Ishikawa (cell line): ENCODE measurements at regions not wholly inside any gene's neighbourhood (a gene's known extent, or its start where the extent isn't known, plus 50 kb on each side); places are given as distances from the start of the nearest gene placed in this dataset.

Experiments
- CEBPB ChIP-seq: IDR thresholded peaks from 2 replicates; pipeline ENCODE4 v1.6.1; 2012
- CREB1 ChIP-seq: IDR thresholded peaks from 2 replicates; pipeline ENCODE4 v1.6.1; 2012; ENCODE audit warnings: low read depth
- EGR1 ChIP-seq: IDR thresholded peaks from 2 replicates; pipeline ENCODE4 v1.6.1; 2012
- EP300 ChIP-seq: IDR thresholded peaks from 2 replicates; pipeline ENCODE4 v1.6.1; 2012; ENCODE audit warnings: borderline replicate concordance
- NFIC ChIP-seq: IDR thresholded peaks from 2 replicates; pipeline ENCODE4 v1.6.1; 2012
- RAD21 ChIP-seq: IDR thresholded peaks from 2 replicates; pipeline ENCODE4 v1.6.1; 2012; ENCODE audit warnings: low read depth
- REST ChIP-seq: IDR thresholded peaks from 2 replicates; pipeline ENCODE4 v1.6.1; 2012; ENCODE audit warnings: low read depth, mild to moderate bottlenecking
- TAF1 ChIP-seq: IDR thresholded peaks from 2 replicates; pipeline ENCODE4 v1.6.1; 2012; ENCODE audit warnings: low read depth, mild to moderate bottlenecking
- TCF12 ChIP-seq: IDR thresholded peaks from 2 replicates; pipeline ENCODE4 v1.6.1; 2012; ENCODE audit warnings: low read depth
- TEAD4 ChIP-seq: IDR thresholded peaks from 2 replicates; pipeline ENCODE4 v1.6.1; 2012
- USF1 ChIP-seq: IDR thresholded peaks from 2 replicates; pipeline ENCODE4 v1.6.1; 2012
- TF ChIP-seq, protein P1 (sequence below): IDR thresholded peaks from 2 replicates; pipeline ENCODE4 v1.6.1; 2012

DNA sequence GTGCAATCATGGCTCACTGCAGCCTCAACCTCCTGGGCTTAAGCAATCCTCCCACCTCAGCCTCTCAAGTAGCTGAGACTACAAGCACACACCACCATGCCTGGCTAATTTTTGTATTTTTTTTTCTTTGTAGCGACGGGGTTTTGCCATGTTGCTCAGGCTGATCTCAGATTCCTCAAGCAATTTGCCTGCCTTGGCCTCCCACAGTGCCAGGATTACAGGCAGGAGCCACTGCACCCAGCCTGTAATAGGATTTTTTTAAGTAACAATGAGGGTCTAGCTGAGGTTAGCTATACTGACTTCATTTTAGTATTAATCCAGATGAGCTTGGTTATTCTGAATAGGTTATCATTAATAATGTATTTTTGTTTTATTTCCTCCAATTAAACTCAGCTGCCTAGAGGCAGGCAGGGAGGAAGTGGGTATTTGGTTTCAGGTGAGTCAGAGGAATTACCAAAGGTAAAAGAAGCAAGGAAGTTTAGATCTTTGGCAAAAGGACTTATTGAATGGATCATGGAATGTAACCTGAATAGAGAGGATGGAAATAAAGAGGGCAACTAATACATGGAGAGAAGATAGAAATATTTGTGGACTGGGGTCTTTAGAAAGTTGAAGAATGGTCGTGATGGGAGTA, 1023.3 kb upstream of the TENM3 start:
- no peak for TF ChIP-seq EP300
- no peak for TF ChIP-seq EGR1
- TF ChIP-seq TAF1 = no peak
- TF ChIP-seq RAD21 = no peak
- TF ChIP-seq CREB1 = no peak
- TF ChIP-seq, protein P1, sequence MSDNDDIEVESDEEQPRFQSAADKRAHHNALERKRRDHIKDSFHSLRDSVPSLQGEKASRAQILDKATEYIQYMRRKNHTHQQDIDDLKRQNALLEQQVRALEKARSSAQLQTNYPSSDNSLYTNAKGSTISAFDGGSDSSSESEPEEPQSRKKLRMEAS = no peak
- no peak for TF ChIP-seq TCF12
- no peak for TF ChIP-seq REST
- no peak for TF ChIP-seq CEBPB
- TF ChIP-seq NFIC = no peak
- no peak for TF ChIP-seq TEAD4
- no peak for TF ChIP-seq USF1
